HL-60 (cell line): ENCODE measurements at regions not wholly inside any gene's neighbourhood (a gene's known extent, or its start where the extent isn't known, plus 50 kb on each side); places are given as distances from the start of the nearest gene placed in this dataset.

Source experiments
- CTCF ChIP-seq: IDR thresholded peaks from one replicate; pipeline ENCODE4 v1.5.1; 2011; ENCODE audit warnings: low read length, control low read depth, inconsistent platforms; ENCODE audit not compliant: insufficient read depth
- GABPA ChIP-seq: IDR thresholded peaks from 2 replicates; pipeline ENCODE4 v1.6.1; 2012; ENCODE audit warnings: low read depth
- POLR2AphosphoS5 ChIP-seq: IDR thresholded peaks from 2 replicates; pipeline ENCODE4 v1.6.1; 2012; ENCODE audit warnings: low read depth
- REST ChIP-seq: IDR thresholded peaks from 2 replicates; pipeline ENCODE4 v1.6.1; 2012; ENCODE audit warnings: low read depth; ENCODE audit not compliant: insufficient replicate concordance
- SPI1 ChIP-seq: IDR thresholded peaks from 2 replicates; pipeline ENCODE4 v1.6.1; 2012; ENCODE audit warnings: low read depth, mild to moderate bottlenecking, borderline replicate concordance

- TF ChIP-seq CTCF (no peak), GABPA (no peak), POLR2AphosphoS5 (no peak), REST (no peak), SPI1 (no peak)
These were observed 73.7 kb upstream of the ARMC2 start for GRCh38 chr6:108774555-108774954.
